GM19239 (cell line): ENCODE measurements at regions not wholly inside any gene's neighbourhood (a gene's known extent, or its start where the extent isn't known, plus 50 kb on each side); places are given as distances from the start of the nearest gene placed in this dataset.
"Not testable (repeated sequence)": the region's sequence is repeated elsewhere in the genome, so short reads cannot be mapped to it uniquely, and the experiment has no call there.

Source experiments
- DNase-seq: peaks from one replicate; pipeline ENCODE4 v3.0.0; 2011; ENCODE audit warnings: low spot score; ENCODE audit not compliant: insufficient read length
- FAIRE-seq: peaks from 2 replicates; lab custom pipeline; 2011; peaks lifted over from hg19 to GRCh38; lab: Jason Lieb, UNC

DNA sequence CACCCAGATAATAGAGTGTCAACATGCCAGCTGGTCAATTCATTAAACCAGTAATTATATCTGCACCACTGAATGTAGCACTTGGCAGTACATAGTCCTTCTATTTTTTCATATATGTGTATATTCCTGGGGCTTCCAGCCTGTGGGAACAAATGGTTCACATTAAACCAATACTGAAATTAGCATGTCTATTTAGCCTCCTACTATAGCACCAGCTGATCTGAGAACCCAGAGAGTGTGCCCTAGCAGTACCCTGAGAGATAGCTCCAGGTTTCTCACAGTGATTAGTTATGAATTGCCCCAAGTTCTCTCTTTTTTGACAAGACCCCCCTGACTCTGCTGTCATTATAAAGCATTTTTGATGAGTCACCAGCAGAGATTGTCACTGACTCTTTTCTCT, 1097.3 kb upstream of the FLRT2 start:
- FAIRE-seq (no peak), DNase-seq (no peak)

GRCh38 chr14:84433961-84434360, 1096.0 kb upstream of the FLRT2 start:
- DNase-seq (no peak), FAIRE-seq (no peak)

- DNase-seq (no peak), FAIRE-seq (no peak)
Observed at GRCh38 chr14:84435820-84436324, 1094.1 kb upstream of the FLRT2 start.

DNA sequence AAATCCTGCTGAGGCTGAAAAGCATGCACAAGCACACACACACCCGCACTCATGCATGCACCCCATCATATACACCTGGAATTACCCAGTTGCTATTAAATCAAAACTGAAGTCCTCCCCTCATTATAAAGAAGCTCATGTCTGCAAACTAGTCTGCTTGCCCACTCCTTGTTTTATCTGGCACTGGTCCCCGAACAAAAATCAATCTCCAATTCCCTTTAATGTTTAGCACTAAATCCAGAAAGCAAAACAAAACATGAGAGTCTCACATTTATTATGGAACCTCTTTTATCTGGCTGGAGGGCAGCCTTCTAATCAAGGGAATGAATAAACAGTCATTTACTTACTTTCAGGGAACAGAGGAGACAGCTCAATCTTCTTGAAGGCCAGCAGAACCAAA, 1093.4 kb upstream of the FLRT2 start:
- FAIRE-seq, result no peak

DNA sequence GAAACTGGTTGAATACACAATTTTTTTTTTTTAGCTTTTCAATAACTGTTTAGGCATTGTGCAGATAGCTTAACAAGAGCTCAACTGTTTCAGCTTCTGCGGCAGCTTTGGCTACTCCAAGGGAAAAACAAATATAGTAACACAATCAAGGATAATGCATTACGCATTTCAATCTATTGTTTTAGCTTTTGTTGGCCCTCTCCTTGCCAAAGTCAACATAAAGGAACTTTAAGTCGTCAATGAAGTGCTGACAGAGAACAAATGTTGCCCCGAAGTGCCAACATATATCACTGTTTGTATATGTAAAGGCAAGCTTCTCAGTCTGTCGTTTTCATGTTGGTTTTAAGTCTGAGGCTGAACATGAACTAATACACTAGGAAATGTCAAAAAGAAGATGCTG, 1087.4 kb upstream of the FLRT2 start:
- FAIRE-seq (no peak), DNase-seq (no peak)

More for the DNA sequence above, 1093.4 kb upstream of the FLRT2 start:
- no peak for DNase-seq

DNA sequence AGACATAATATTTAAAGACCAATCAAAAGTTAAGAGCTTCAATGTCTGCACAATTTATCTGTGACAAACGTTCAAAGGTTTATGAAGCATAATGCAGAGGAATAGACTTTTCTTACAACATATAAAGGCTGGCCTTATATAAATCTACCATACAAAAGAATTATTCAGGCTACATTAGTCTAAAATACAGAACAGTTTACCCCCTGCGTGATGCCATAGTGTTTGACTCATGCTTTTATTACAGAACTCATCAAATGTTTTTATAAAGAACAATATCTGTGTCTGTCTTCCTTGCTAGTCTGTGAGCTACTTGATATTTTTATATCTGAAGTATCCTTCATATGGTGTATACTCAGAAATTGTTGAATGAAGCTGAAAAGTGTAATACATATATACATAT, 1084.5 kb upstream of the FLRT2 start:
- FAIRE-seq (no peak), DNase-seq (no peak)

- FAIRE-seq (no peak), DNase-seq (no peak)
Observed at GRCh38 chr14:84446250-84446649, 1083.7 kb upstream of the FLRT2 start.

- no peak for DNase-seq
- FAIRE-seq, result no peak
Observed at GRCh38 chr14:84453307-84453950, 1076.5 kb upstream of the FLRT2 start.

- no peak for FAIRE-seq
- no peak for DNase-seq
Observed at GRCh38 chr14:84454114-84454513, 1075.8 kb upstream of the FLRT2 start.

DNA sequence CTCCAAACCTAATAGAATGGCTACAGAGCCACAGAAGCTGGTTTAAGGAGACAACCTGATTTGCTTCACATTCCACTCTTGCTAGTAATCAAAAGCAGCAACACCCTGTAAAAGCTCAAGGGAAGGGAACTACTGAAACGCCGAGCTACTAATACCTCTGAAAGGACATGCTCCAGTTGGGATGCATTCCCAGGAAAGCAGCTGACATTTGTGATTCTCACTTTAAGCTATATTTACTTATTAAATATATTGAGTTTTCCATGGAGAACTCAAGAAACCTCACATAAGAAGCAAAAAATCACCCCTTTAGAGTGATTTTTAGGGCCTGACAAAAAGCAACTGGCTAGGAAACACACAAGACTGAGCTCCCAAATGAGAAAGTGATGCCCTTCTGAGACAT, 1073.0 kb upstream of the FLRT2 start:
- no peak for FAIRE-seq
- DNase-seq, result no peak

GRCh38 chr14:84458881-84459280, 1071.1 kb upstream of the FLRT2 start:
- no peak for DNase-seq
- FAIRE-seq, result no peak

- FAIRE-seq (no peak), DNase-seq (no peak)
Observed at GRCh38 chr14:84465880-84466279, 1064.1 kb upstream of the FLRT2 start.

DNA sequence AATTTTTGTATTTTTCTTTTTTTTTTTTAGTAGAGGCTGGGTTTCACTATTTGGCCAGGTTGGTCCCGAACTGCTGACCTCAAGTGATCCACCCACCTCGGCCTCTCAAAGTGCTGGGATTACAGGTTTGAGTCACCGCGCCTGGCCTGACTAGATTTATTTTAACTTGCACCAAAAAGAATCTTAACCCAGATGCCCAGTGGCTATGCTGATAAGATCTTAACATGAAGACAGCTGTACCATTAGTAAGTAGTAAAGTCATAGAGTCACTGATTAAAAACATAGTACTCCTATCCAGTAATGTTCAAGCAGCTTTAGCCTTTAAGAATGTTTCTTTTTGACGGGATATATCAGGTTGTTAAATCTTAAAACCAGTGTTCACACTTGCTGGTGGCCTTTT, 1061.8 kb upstream of the FLRT2 start:
- FAIRE-seq (no peak), DNase-seq (no peak)

- DNase-seq (no peak), FAIRE-seq (no peak)
Observed at GRCh38 chr14:84477996-84478395, 1051.9 kb upstream of the FLRT2 start.

GRCh38 chr14:84482256-84483071, 1047.5 kb upstream of the FLRT2 start:
- no peak for FAIRE-seq
- DNase-seq, result no peak

GRCh38 chr14:84483072-84483420, 1046.9 kb upstream of the FLRT2 start:
- FAIRE-seq (no peak), DNase-seq (no peak)

DNA sequence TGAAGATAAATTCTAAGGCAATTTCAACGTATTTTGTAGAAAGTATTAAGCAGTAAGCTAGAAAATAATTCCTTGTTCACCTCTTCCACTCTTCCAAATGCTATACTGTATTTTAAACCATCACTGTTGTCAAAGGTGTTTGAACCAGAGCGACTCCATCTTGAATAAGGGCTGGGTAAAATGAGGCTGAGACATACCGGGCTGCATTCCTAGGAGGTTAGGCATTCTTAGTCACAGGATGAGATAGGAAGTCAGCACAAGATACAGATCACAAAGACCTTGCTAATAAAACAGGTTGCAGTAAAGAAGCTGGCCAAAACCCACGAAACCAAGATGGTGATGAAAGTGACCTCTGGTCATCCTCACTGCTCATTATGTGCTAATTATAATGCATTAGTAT, 1045.7 kb upstream of the FLRT2 start:
- not testable (repeated sequence) for FAIRE-seq, DNase-seq

- no peak for DNase-seq
- no peak for FAIRE-seq
Observed at GRCh38 chr14:84485036-84485435, 1044.9 kb upstream of the FLRT2 start.

DNA sequence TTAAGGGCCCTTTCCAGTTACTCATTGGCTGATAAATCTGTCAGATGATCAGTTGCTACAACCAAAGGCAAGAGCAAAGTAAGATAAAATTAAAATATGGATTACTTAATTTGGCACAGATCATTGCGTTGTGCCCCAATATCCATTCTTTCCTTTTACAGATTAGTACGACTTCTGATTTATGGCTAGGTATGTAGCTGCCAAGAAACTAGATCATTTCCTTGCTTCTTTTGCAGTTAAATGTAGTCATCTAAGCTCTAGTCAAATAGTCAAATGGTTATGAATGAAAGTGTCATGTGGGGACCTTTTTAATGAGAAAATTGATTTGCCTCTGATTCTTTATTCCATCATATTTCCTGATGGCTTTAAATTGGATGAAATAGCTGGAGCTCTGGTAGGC, 1039.9 kb upstream of the FLRT2 start:
- DNase-seq (no peak), FAIRE-seq (no peak)

DNA sequence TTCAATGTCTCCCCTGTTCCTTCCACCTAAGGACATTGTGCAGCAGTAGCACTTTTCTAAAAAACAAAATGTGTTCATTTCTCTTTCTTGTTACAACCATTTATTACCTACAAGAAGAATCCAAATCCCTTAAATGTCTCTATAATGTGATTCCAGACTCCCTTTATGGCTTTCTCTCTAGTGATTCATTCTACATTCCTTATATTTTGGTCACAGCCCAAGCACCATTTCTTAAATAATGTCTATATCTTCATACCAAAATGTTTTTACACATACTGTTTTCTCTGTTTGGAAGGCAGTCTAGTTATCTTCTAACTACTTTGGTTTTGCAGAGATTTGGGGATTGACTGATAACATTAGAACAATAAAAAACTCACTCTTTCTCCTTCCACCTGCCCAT, 1037.3 kb upstream of the FLRT2 start:
- DNase-seq, result no peak
- no peak for FAIRE-seq

DNA sequence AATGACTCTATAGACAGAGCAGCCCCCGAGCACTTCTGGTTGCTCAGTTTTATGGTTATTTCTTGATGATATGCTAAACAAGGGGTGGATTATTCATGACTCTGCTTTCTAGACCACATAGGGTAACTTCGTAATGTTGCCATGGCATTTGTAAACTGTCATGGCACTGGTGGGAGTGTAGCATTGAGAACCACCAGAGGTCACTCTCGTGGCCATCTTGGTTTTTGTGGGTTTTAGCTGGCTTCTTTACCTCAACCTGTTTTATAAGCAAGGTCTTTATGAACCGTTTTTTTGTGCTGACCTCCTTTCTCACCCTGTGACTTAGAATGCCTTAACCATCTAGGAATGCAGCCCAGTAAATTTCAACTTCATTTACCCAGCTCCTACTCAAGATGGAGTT, 1036.2 kb upstream of the FLRT2 start:
- no peak for DNase-seq
- FAIRE-seq, result no peak

DNA sequence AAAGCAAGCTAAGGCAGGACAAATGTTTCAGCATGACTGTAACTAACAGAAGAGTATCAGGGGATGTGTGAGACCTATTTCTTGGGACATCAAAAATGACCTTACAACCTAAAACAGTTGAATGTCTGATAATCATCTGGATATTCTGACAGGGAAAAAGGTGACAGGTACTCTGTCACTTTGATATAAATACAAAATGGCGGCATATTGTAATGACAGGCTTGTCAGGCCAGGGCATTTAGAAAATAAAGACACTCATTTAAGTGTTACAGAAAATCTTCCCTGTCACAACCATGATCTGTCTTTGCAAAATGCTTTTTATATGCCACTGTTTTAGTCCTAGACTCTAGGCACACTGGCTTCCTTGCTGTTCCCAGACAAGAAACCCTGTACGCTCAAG, 1033.3 kb upstream of the FLRT2 start:
- DNase-seq, result no peak

More for the DNA sequence above, 1033.3 kb upstream of the FLRT2 start:
- FAIRE-seq, result no peak
